MM.1S (cell line): ENCODE measurements at regions not wholly inside any gene's neighbourhood (a gene's known extent, or its start where the extent isn't known, plus 50 kb on each side); places are given as distances from the start of the nearest gene placed in this dataset.

ENCODE experiments used
- CTCF ChIP-seq: fragments of 300-600 bp; sonication (generic); IDR thresholded peaks from 2 replicates; pipeline ENCODE4 v1.5.1; 2016; ENCODE audit warnings: antibody characterized with exemption, low read length, mixed read lengths
- EZH2 ChIP-seq: fragments of 300-600 bp; sonication (generic); optimal IDR thresholded peaks from 2 replicates; pipeline ENCODE3; 2017; ENCODE audit warnings: low read depth, mild to moderate bottlenecking, antibody characterized with exemption, low read length, mixed read lengths
- EZH2phosphoT487 ChIP-seq: fragments of 300-600 bp; sonication (generic); IDR thresholded peaks from 2 replicates; pipeline ENCODE4 v1.6.1; 2018; ENCODE audit warnings: antibody characterized with exemption, low read length

DNA sequence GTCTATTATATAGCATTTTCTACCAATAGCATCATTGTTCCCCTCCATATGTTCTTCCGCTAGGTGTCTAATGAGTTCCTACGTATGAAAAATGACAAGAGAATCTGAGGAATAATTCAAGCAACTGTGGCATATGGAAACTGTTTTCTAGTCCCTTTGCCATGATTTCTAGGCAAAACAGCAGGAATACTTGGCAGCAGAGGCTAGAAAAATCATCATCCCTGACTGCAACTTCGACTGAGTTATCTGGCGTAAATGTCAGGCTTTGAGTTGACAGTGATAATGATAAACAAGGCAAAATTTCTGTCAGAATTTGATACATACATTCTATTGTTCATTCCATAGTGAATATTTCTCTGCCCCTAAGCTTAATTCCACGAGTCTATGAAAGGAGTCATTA lies 572.8 kb upstream of the USP15 start:
- TF ChIP-seq CTCF (no peak), EZH2 (no peak), EZH2phosphoT487 (no peak)
